K562 (cell line): ENCODE measurements at regions not wholly inside any gene's neighbourhood (a gene's known extent, or its start where the extent isn't known, plus 50 kb on each side); places are given as distances from the start of the nearest gene placed in this dataset.

Experiments used
- ATAC-seq: fragments of 200-7000 bp; cut with Tn5 transposase; 3 replicates; pipeline ENCODE4 v1.9.1; 2020; ENCODE audit warnings: moderate library complexity
- BruUV-seq: library from RNA; stranded (reverse); fragments of 400-500 nt; replicated peaks from 2 replicates; lab custom pipeline; 2021; lab: Mats Ljungman, UMichigan
- CTCF ChIA-PET: fragments of 300-600 bp; formaldehyde crosslinking; extraction: SDS; loops from one replicate; lab custom pipeline; 2021; ENCODE audit warnings: low intra/inter-chr PET ratio; lab: Yijun Ruan, JAX
- POLR2A ChIA-PET: fragments of 300-600, 350-650 bp; sonication (Branson Sonifier 250); formaldehyde crosslinking; extraction: SDS; loops from one replicate; lab custom pipeline; 2021; ENCODE audit warnings: antibody characterized with exemption, inconsistent platforms; lab: Yijun Ruan, JAX
- DNase-seq, 4 experiments: peaks; one replicate each; pipeline versions ENCODE4 v3.0.0 to v3.0.0-alpha.2; 2011 to 2018; ENCODE audit warnings: low spot score in 3 of 4, mixed read lengths in 3 of 4; ENCODE audit errors: extremely low read depth in 1 of 4
- FAIRE-seq: peaks from 2 replicates; lab custom pipeline; 2011; peaks lifted over from hg19 to GRCh38; lab: Jason Lieb, UNC
- H2AFZ ChIP-seq: 2 replicates; pipeline ENCODE4 v1.6.0; 2011; ENCODE audit warnings: low read depth, low read length, control low read depth, inconsistent platforms
- H3K27ac ChIP-seq: fragments of 200-600 bp; 3 replicates; pipeline ENCODE4 v1.8.0; 2011; ENCODE audit warnings: low read depth, mild to moderate bottlenecking, control low read depth, inconsistent platforms, low read length, moderate library complexity, mixed read lengths; ENCODE audit errors: extremely low read depth
- H3K27me3 ChIP-seq, 2 experiments: fragments of 300-600 bp in 1 of 2; 2 replicates in 1 of 2; 3 replicates in 1 of 2; pipeline versions ENCODE4 v1.6.0 to v1.8.0; 2011; ENCODE audit warnings: inconsistent platforms in 2 of 2, low read length in 2 of 2, mild to moderate bottlenecking in 1 of 2, mixed read lengths in 1 of 2, moderate library complexity in 1 of 2; ENCODE audit not compliant: control insufficient read depth in 2 of 2, insufficient read depth in 2 of 2
- H3K36me3 ChIP-seq: fragments of 300-600 bp; 3 replicates; pipeline ENCODE4 v1.8.0; 2011; ENCODE audit warnings: mild to moderate bottlenecking, low read length, inconsistent platforms; ENCODE audit not compliant: control insufficient read depth, insufficient read depth
- H3K4me1 ChIP-seq, 2 experiments: fragments of 200-600 bp in 1 of 2; replicated peaks in 1 of 2; 2 replicates in 1 of 2; 3 replicates in 1 of 2; pipeline versions ENCODE4 v1.5.1 to v1.8.0; 2011; ENCODE audit warnings: inconsistent platforms in 2 of 2, low read length in 2 of 2, mild to moderate bottlenecking in 1 of 2, mixed read lengths in 1 of 2, moderate library complexity in 1 of 2; ENCODE audit not compliant: control insufficient read depth in 2 of 2, insufficient read depth in 2 of 2
- H3K4me2 ChIP-seq: 2 replicates; pipeline ENCODE4 v1.6.1; 2011; ENCODE audit warnings: low read length, control low read depth, inconsistent platforms, mixed read lengths; ENCODE audit not compliant: insufficient read depth
- H3K4me3 ChIP-seq: fragments of 200-600 bp; sonication (generic), shearing (Covaris generic); 2 replicates; pipeline ENCODE4 v1.5.1; 2016; ENCODE audit warnings: control low read depth, inconsistent platforms
- H3K79me2 ChIP-seq: fragments of 200-600 bp; 3 replicates; pipeline ENCODE4 v1.8.0; 2011; ENCODE audit warnings: low read length, inconsistent platforms; ENCODE audit not compliant: control insufficient read depth, insufficient read depth
- H3K9ac ChIP-seq, 2 experiments: 2 replicates each; pipeline versions ENCODE4 v1.6.0 to v1.6.1; 2011; ENCODE audit warnings: low read depth in 2 of 2, low read length in 2 of 2, control low read depth in 1 of 2, inconsistent platforms in 1 of 2, mild to moderate bottlenecking in 1 of 2, mixed read lengths in 1 of 2; ENCODE audit not compliant: insufficient read depth in 1 of 2
- H3K9me1 ChIP-seq: one replicate; pipeline ENCODE4 v1.6.0; 2011; ENCODE audit warnings: inconsistent platforms, mild to moderate bottlenecking, low read length, moderate library complexity; ENCODE audit not compliant: control insufficient read depth, insufficient read depth
- H3K9me3 ChIP-seq: replicated peaks from 2 replicates; pipeline ENCODE4 v1.5.1; 2011; ENCODE audit warnings: low read depth, low read length, inconsistent platforms; ENCODE audit not compliant: control insufficient read depth, insufficient read depth
- H4K20me1 ChIP-seq: replicated peaks from 2 replicates; pipeline ENCODE4 v1.6.1; 2011; ENCODE audit warnings: low read length, inconsistent platforms, mixed read lengths; ENCODE audit not compliant: control insufficient read depth, insufficient read depth
- CREB3L1 ChIP-seq: fragments of 450-650 bp; IDR thresholded peaks from 2 replicates; pipeline ENCODE4 v1.6.1; 2014; ENCODE audit warnings: low read depth, mild to moderate bottlenecking, moderate library complexity, borderline replicate concordance
- ETS2 ChIP-seq: IDR thresholded peaks from 2 replicates; pipeline ENCODE4 v1.6.1; 2016; ENCODE audit warnings: borderline replicate concordance, missing genetic modification characterization, mild to moderate bottlenecking, moderate library complexity, missing compliant biosample characterization; ENCODE audit not compliant: poor library complexity, severe bottlenecking
- HNRNPK ChIP-seq: fragments of 200-400 bp; formaldehyde crosslinking; IDR thresholded peaks from one replicate; pipeline ENCODE4 v1.6.1; 2018; ENCODE audit warnings: mild to moderate bottlenecking, low read depth, low read length; ENCODE audit not compliant: poor library complexity, severe bottlenecking
- MYNN ChIP-seq, 2 experiments: sonication (generic); formaldehyde crosslinking in 1 of 2; IDR thresholded peaks; 2 replicates each; pipeline versions ENCODE4 v1.5.0 to v1.6.1; 2016 to 2020; ENCODE audit warnings: antibody characterized with exemption in 1 of 2, missing genetic modification reagents in 1 of 2
- NFATC3 ChIP-seq: fragments of 450-650 bp; IDR thresholded peaks from 2 replicates; pipeline ENCODE4 v1.6.1; 2017; ENCODE audit warnings: mild to moderate bottlenecking
- SREBF2 ChIP-seq: sonication (generic); formaldehyde crosslinking; IDR thresholded peaks from 2 replicates; pipeline ENCODE4 v1.4.0; 2020; ENCODE audit warnings: mild to moderate bottlenecking, missing genetic modification reagents
- TRIM24 ChIP-seq, 2 experiments: fragments of 450-650 bp; IDR thresholded peaks; 2 replicates each; pipeline ENCODE4 v1.6.1; 2016
- ZKSCAN3 ChIP-seq: fragments of 250-450 bp; sonication (Bioruptor Pico); IDR thresholded peaks from 2 replicates; pipeline ENCODE4 v1.4.0; 2020
- WGBS: fragments of 100-300 bp; shearing (Covaris generic); methylation state at CpG from one replicate; pipeline ENCODE4 v1.1.6; 2016; ENCODE audit warnings: low coverage, mixed read lengths; ENCODE audit not compliant: insufficient coverage; ENCODE audit errors: missing lambda C conversion rate; 5-methylcytosine and 5-hydroxymethylcytosine counted together
- in situ Hi-C: fragments of 300-500 bp; cut with MboI; formaldehyde crosslinking; loops from 4 replicates; pipeline ENCODE4 v1.15.0; 2018; ENCODE audit warnings: inconsistent platforms, mixed read lengths
- intact Hi-C: fragments of 100-400 bp; cut with micrococcal nuclease; formaldehyde crosslinking; loops from 2 replicates; pipeline ENCODE4 v1.14.2; 2022

GRCh38 chr1:101460739-101461138 lies 223.9 kb downstream of the S1PR1 start:
- no peaks in the 10 kb centered on the region for H3K9me3 ChIP-seq
- no peak overlapping the region for H3K9ac ChIP-seq
- H2AFZ ChIP-seq, result no peak overlapping the region
- POLR2A ChIA-PET, result no interaction called here
- H3K79me2 ChIP-seq, result no peaks in the 10 kb centered on the region
- H3K27ac ChIP-seq, result no peak overlapping the region
- CTCF ChIA-PET, result no interaction called here
- ATAC-seq (no peak), DNase-seq (no peak), FAIRE-seq (no peak)
- no peaks in the 10 kb centered on the region for H3K4me1 ChIP-seq
- H4K20me1 ChIP-seq, result no peaks in the 10 kb centered on the region
- intact Hi-C loops (no loop called here), in situ Hi-C loops (no loop called here)
- no peaks in the 10 kb centered on the region for H3K36me3 ChIP-seq
- H3K4me3 ChIP-seq, result no peak overlapping the region
- H3K27me3 ChIP-seq, result no peaks in the 10 kb centered on the region
- no peaks in the 10 kb centered on the region for H3K9me1 ChIP-seq
- no peak for TF ChIP-seq SREBF2 (CRISPR knock-in tag)
- TF ChIP-seq MYNN (IDR thresholded peaks at IDR 0.05), result no peak
- no peak for TF ChIP-seq MYNN (CRISPR knock-in tag; IDR thresholded peaks at IDR 0.05)
- TF ChIP-seq HNRNPK, result no peak
- TF ChIP-seq ETS2 (tag), result no peak
- no peak for TF ChIP-seq NFATC3
- no TSS peak for BruUV-seq
- H3K4me2 ChIP-seq, result no peak overlapping the region

DNA sequence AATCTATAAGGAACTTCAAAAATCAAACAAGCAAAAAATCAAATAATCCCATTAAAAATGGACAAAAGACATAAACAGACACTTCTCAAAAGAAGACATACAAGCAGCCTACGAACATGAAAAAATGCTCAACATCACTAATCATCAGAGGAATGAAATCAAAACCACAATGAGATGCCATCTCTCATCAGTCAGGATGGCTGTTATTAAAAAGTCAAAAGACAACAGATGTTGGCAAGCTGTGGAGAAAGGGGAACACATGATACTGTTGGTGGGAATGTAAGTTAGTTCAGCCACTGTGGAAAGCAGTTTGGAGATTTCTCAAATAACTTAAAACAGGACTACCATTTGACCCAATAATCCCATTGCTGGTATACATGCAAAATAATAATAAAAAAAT lies 226.4 kb downstream of the S1PR1 start:
- no peak overlapping the region for H3K9ac ChIP-seq
- CTCF ChIA-PET, result no interaction called here
- no peak for ATAC-seq
- H3K36me3 ChIP-seq, result no peaks in the 10 kb centered on the region
- no peak overlapping the region for H2AFZ ChIP-seq
- no peak overlapping the region for H3K4me2 ChIP-seq
- no TSS peak for BruUV-seq
- H3K9me1 ChIP-seq, result no peaks in the 10 kb centered on the region
- no peak for DNase-seq
- no peaks in the 10 kb centered on the region for H3K79me2 ChIP-seq
- 0% methylated on average over 1 of the region's 1 CpG for WGBS
- no peak for FAIRE-seq
- H3K4me1 ChIP-seq, result no peaks in the 10 kb centered on the region
- intact Hi-C loops, result no loop called here
- no peak overlapping the region for H3K4me3 ChIP-seq
- no peaks in the 10 kb centered on the region for H3K27me3 ChIP-seq
- H3K27ac ChIP-seq, result no peak overlapping the region
- TF ChIP-seq ZKSCAN3 (CRISPR knock-in tag) (no peak), CREB3L1 (no peak), TRIM24 (IDR thresholded peaks at IDR 0.05) (no peak)
- no peaks in the 10 kb centered on the region for H4K20me1 ChIP-seq
- in situ Hi-C loops, result no loop called here
- no peaks in the 10 kb centered on the region for H3K9me3 ChIP-seq
- POLR2A ChIA-PET, result no interaction called here
